ENCODE measurements at regions not wholly inside any gene's neighbourhood (a gene's known extent, or its start where the extent isn't known, plus 50 kb on each side); places are given as distances from the start of the nearest gene placed in this dataset.

- H3K23ac ChIP-seq (ENCODE audit: low read depth, low read length) = no peak overlapping the region
- H2BK20ac ChIP-seq (ENCODE audit: low read depth, low read length) = no peak overlapping the region
- no peak for DNase-seq
- no peak for TF ChIP-seq RCOR1 (IDR thresholded peaks at IDR 0.05; ENCODE audit: insufficient replicate concordance, low read length)
- no peak for TF ChIP-seq CHD1 (IDR thresholded peaks at IDR 0.05; ENCODE audit: low read depth, low read length)
- TF ChIP-seq FOS (IDR thresholded peaks at IDR 0.05; ENCODE audit: low read depth, low read length) = no peak
- TF ChIP-seq MAFK (IDR thresholded peaks at IDR 0.05; ENCODE audit: low read depth, low read length) = no peak
- no peak for TF ChIP-seq CEBPB (IDR thresholded peaks at IDR 0.05; ENCODE audit: low read depth, low read length)
- no peak for TF ChIP-seq USF2 (IDR thresholded peaks at IDR 0.05; ENCODE audit: low read depth, low read length)
- ChIA-PET POLR2A (ENCODE audit: unreplicated experiment) (no interaction called here), CTCF (no interaction called here)
- WGBS, 2 experiments (ENCODE audit: extremely low coverage in 2 of 2, insufficient read length in 1 of 2) = no CpG with 5 or more reads among the region's 2 CpGs
- no peak overlapping the region for H4K91ac ChIP-seq (ENCODE audit: insufficient read depth, low read depth, low read length)
- no peak overlapping the region for H3K27ac ChIP-seq (ENCODE audit: insufficient read depth, low read length)
- no peak overlapping the region for H3K4ac ChIP-seq (ENCODE audit: low read depth, low read length)
- no peaks in the 10 kb centered on the region for H3K79me1 ChIP-seq (ENCODE audit: low read depth in 1 of 2, low read length in 2 of 2)
- H3K9ac ChIP-seq (ENCODE audit: low read depth, low read length) = no peak overlapping the region
- H3K4me1 ChIP-seq (ENCODE audit: control insufficient read depth, insufficient read depth, low read length) = no peaks in the 10 kb centered on the region
- no peak overlapping the region for H4K5ac ChIP-seq (ENCODE audit: low read depth, low read length)
- peaks cover 2% of the 10 kb centered on the region; the same call in 1 of the 2 replicates for H3K9me3 ChIP-seq (ENCODE audit: control insufficient read depth, insufficient read depth, low read length)
- dilution Hi-C loops (cut with HindIII; ENCODE audit: low sequenced_read_pairs, unreplicated experiment) = no loop called here
- H3K27me3 ChIP-seq (ENCODE audit: control insufficient read depth, insufficient read depth, low read length) = no peaks in the 10 kb centered on the region
- H2AFZ ChIP-seq (replicated peaks; ENCODE audit: low read length, poor library complexity) = no peak overlapping the region
- no peaks in the 10 kb centered on the region for H4K20me1 ChIP-seq (ENCODE audit: insufficient read depth, low read length)
- H2BK15ac ChIP-seq (ENCODE audit: low read depth, low read length) = no peak overlapping the region
- H2AK5ac ChIP-seq (ENCODE audit: low read depth, low read length) = no peak overlapping the region
- intact Hi-C loops (cut with micrococcal nuclease) = loop anchor here (5.0 kb wide), 1 partner anchor 793 kb away; no protein-coding TSS in a partner anchor
- H2BK120ac ChIP-seq (ENCODE audit: low read depth, low read length) = no peak overlapping the region
- H3K18ac ChIP-seq (ENCODE audit: low read depth, low read length) = no peak overlapping the region
- no TSS peak for BruUV-seq (replicated peaks)
- no peak overlapping the region for H3K56ac ChIP-seq (ENCODE audit: extremely low read depth, insufficient read depth, low read length)
- ATAC-seq (ENCODE audit: low read depth) = no peak
- no peaks in the 10 kb centered on the region for H3K36me3 ChIP-seq (ENCODE audit: control insufficient read depth, insufficient read depth, low read length)
- in situ Hi-C loops (cut with MboI; ENCODE audit: low sequenced_read_pairs) = no loop called here
- H2BK5ac ChIP-seq (ENCODE audit: low read depth, low read length, poor library complexity, severe bottlenecking) = no peak overlapping the region
- no peak overlapping the region for H3K4me2 ChIP-seq (ENCODE audit: low read depth, low read length)
- no peak overlapping the region for H2AK9ac ChIP-seq (replicated peaks; ENCODE audit: low read depth, low read length, poor library complexity)
- H3K14ac ChIP-seq (replicated peaks; ENCODE audit: low read depth, low read length) = no peak overlapping the region
- no peak overlapping the region for H3K4me3 ChIP-seq (ENCODE audit: insufficient read depth, low read depth, low read length)
- no peak overlapping the region for H4K8ac ChIP-seq (ENCODE audit: low read depth in 2 of 2, low read length in 2 of 2)
- no peaks in the 10 kb centered on the region for H3K9me1 ChIP-seq (ENCODE audit: insufficient read depth, low read length)
Measured at GRCh38 chr9:28453918-28454317, 880.6 kb upstream of the C9orf72 start.
